GM12875 (cell line): ENCODE measurements at regions not wholly inside any gene's neighbourhood (a gene's known extent, or its start where the extent isn't known, plus 50 kb on each side); places are given as distances from the start of the nearest gene placed in this dataset.

Experiments used
- H3K4me3 ChIP-seq: one replicate; pipeline ENCODE4 v1.5.1; 2011; ENCODE audit warnings: low read depth, low read length, control low read depth
- TF ChIP-seq, protein P1 (sequence below): IDR thresholded peaks from 2 replicates; pipeline ENCODE4 v1.5.1; 2011; ENCODE audit warnings: low read depth, mild to moderate bottlenecking, control low read depth, inconsistent platforms, low read length, moderate library complexity, borderline replicate concordance; ENCODE audit not compliant: insufficient read depth

GRCh38 chr14:76974365-76974764 lies 54.1 kb downstream of the IRF2BPL start:
- TF ChIP-seq, protein P1, sequence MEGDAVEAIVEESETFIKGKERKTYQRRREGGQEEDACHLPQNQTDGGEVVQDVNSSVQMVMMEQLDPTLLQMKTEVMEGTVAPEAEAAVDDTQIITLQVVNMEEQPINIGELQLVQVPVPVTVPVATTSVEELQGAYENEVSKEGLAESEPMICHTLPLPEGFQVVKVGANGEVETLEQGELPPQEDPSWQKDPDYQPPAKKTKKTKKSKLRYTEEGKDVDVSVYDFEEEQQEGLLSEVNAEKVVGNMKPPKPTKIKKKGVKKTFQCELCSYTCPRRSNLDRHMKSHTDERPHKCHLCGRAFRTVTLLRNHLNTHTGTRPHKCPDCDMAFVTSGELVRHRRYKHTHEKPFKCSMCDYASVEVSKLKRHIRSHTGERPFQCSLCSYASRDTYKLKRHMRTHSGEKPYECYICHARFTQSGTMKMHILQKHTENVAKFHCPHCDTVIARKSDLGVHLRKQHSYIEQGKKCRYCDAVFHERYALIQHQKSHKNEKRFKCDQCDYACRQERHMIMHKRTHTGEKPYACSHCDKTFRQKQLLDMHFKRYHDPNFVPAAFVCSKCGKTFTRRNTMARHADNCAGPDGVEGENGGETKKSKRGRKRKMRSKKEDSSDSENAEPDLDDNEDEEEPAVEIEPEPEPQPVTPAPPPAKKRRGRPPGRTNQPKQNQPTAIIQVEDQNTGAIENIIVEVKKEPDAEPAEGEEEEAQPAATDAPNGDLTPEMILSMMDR, result no peak
- no peak overlapping the region for H3K4me3 ChIP-seq

GRCh38 chr14:76971549-76971948 lies 57.0 kb downstream of the IRF2BPL start:
- TF ChIP-seq, protein P1, result no peak
- H3K4me3 ChIP-seq, result no peak overlapping the region

GRCh38 chr14:76968621-76969063 lies 59.9 kb downstream of the IRF2BPL start:
- no peak overlapping the region for H3K4me3 ChIP-seq

DNA sequence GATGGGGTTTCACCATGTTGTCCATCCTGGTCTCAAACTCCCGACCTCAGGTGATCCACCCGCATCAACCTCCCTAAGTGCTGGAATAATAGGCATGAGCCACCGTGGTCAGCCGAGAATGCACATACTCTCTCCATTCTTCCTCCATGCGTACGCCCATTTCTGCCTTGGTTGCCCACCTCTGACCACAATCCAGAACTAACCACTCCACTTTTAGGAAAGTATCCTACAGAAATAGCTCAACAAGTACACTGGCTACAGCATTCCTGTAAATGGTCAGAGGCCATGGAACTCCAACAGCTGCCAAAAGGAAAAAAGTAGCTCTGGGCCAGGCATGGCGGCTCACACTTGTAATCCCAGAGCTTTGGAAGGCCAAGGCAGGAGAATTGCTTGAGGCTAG lies 60.7 kb downstream of the IRF2BPL start:
- TF ChIP-seq, protein P1, result no peak
- no peak overlapping the region for H3K4me3 ChIP-seq

More at GRCh38 chr14:76968621-76969063, 59.9 kb downstream of the IRF2BPL start:
- TF ChIP-seq, protein P1, result no peak

DNA sequence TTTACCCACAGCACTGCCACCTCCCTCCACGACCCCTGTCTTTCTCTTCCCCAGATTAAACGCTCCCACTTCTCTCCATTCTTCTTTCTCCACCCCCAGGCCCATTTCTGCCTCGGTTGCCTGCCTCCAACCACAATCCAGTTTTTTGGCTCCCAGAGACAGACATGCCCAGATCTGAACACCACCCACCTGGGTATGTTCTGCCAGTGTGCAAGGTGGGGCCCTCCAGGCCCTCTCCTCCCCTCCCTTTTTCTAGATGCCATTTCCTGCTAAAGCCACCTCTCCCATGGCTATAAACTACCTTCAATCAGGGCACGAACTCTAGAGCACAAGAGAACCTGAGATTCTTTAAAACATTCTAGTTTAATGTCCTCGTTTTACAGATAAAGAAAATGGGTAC lies 63.3 kb downstream of the IRF2BPL start:
- no peak overlapping the region for H3K4me3 ChIP-seq
- TF ChIP-seq, protein P1, result no peak

GRCh38 chr14:76964695-76965094 lies 63.8 kb downstream of the IRF2BPL start:
- H3K4me3 ChIP-seq, result no peak overlapping the region
- TF ChIP-seq, protein P1, result no peak

GRCh38 chr14:76963372-76963771 lies 65.1 kb downstream of the IRF2BPL start:
- TF ChIP-seq, protein P1, result no peak
- H3K4me3 ChIP-seq, result no peak overlapping the region
